ENCODE measurements at regions not wholly inside any gene's neighbourhood (a gene's known extent, or its start where the extent isn't known, plus 50 kb on each side); places are given as distances from the start of the nearest gene placed in this dataset.
"Not testable (repeated sequence)": the region's sequence is repeated elsewhere in the genome, so short reads cannot be mapped to it uniquely, and the experiment has no call there.

- Histone ChIP-seq H3K9ac (ENCODE audit: low read depth, low read length) (no peak overlapping the region), H3K27me3 (ENCODE audit: insufficient read depth, low read length) (no peaks in the 10 kb centered on the region), H3K27ac (ENCODE audit: low read length) (no peak overlapping the region), H3K4me3 (ENCODE audit: low read length) (no peak overlapping the region), H3K9me3 (ENCODE audit: insufficient read depth, low read depth, low read length) (peaks cover 4% of the 10 kb centered on the region), H3K4me1 (ENCODE audit: insufficient read depth, low read length) (no peaks in the 10 kb centered on the region), H3K36me3 (ENCODE audit: insufficient read depth, low read depth, low read length) (no peaks in the 10 kb centered on the region)
Measured at GRCh38 chr14:53273671-53274072, 120.5 kb upstream of the DDHD1 start.

DNA sequence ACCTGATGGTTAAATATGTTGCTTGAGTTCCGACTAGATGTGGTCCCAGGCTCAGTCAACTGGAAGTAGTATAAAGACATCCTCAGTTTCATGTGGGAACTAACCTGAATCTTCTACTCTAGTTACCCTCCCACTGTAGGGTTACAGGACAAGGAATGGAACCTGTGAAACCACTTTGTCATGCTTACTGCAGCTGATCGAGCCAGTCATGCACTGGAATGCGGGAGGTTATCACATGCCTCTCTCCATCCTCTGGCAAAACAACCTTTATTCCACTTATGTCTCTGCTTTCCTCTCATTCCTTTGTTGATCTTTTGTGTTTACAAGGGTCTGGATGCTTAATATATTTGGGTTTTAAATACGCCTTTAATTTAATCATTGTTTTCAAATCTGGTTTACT is 111.9 kb upstream of the DDHD1 start:
- no peaks in the 10 kb centered on the region for H3K27me3 ChIP-seq (ENCODE audit: insufficient read depth, low read length)
- no peak overlapping the region for H3K27ac ChIP-seq (ENCODE audit: low read length)
- H3K4me1 ChIP-seq (ENCODE audit: insufficient read depth, low read length), result no peaks in the 10 kb centered on the region
- no peaks in the 10 kb centered on the region for H3K36me3 ChIP-seq (ENCODE audit: insufficient read depth, low read depth, low read length)
- peaks cover 10% of the 10 kb centered on the region; the same call in 1 of the 2 replicates for H3K9me3 ChIP-seq (ENCODE audit: insufficient read depth, low read depth, low read length)
- H3K4me3 ChIP-seq (ENCODE audit: low read length), result no peak overlapping the region
- no peak overlapping the region for H3K9ac ChIP-seq (ENCODE audit: low read depth, low read length)

- Histone ChIP-seq H3K27me3 (ENCODE audit: insufficient read depth, low read length) (no peaks in the 10 kb centered on the region), H3K27ac (ENCODE audit: low read length) (no peak overlapping the region), H3K9me3 (ENCODE audit: insufficient read depth, low read depth, low read length) (peaks cover 26% of the 10 kb centered on the region; the same call in 1 of the 2 replicates), H3K9ac (ENCODE audit: low read depth, low read length) (no peak overlapping the region), H3K36me3 (ENCODE audit: insufficient read depth, low read depth, low read length) (no peaks in the 10 kb centered on the region), H3K4me3 (ENCODE audit: low read length) (no peak overlapping the region), H3K4me1 (ENCODE audit: insufficient read depth, low read length) (no peaks in the 10 kb centered on the region)
Measured at GRCh38 chr14:53260928-53261327, 107.8 kb upstream of the DDHD1 start.

DNA sequence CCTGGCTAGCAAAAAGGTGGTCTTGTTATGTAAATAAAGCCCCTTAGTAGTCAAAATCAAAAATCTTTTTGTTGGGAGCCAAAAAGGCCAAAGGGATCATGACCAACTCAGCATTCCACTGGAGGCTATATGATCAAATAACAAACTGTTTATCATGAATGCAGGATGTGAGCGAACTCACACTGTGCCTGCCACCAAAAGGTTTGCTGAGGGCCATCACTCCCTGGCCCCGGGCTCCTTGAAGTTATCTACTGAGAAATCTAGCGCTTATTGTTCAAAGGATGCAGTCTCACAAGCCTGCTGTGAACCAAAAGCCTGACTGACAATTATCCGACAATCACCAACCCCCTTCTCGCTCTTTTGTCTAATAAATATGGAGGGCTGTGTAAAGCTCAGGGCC is 107.2 kb upstream of the DDHD1 start:
- Histone ChIP-seq H3K4me3 (ENCODE audit: low read length) (no peak overlapping the region), H3K9ac (ENCODE audit: low read depth, low read length) (no peak overlapping the region), H3K9me3 (ENCODE audit: insufficient read depth, low read depth, low read length) (peaks cover 32% of the 10 kb centered on the region), H3K4me1 (ENCODE audit: insufficient read depth, low read length) (no peaks in the 10 kb centered on the region), H3K27me3 (ENCODE audit: insufficient read depth, low read length) (no peaks in the 10 kb centered on the region), H3K36me3 (ENCODE audit: insufficient read depth, low read depth, low read length) (no peaks in the 10 kb centered on the region), H3K27ac (ENCODE audit: low read length) (no peak overlapping the region)

- no peaks in the 10 kb centered on the region for H3K36me3 ChIP-seq (ENCODE audit: insufficient read depth, low read depth, low read length)
- no peak overlapping the region for H3K27ac ChIP-seq (ENCODE audit: low read length)
- no peak overlapping the region for H3K9ac ChIP-seq (ENCODE audit: low read depth, low read length)
- H3K4me1 ChIP-seq (ENCODE audit: insufficient read depth, low read length), result no peaks in the 10 kb centered on the region
- no peaks in the 10 kb centered on the region for H3K27me3 ChIP-seq (ENCODE audit: insufficient read depth, low read length)
- H3K4me3 ChIP-seq (ENCODE audit: low read length), result no peak overlapping the region
- peaks cover 20% of the 10 kb centered on the region for H3K9me3 ChIP-seq (ENCODE audit: insufficient read depth, low read depth, low read length)
Measured at GRCh38 chr14:53252141-53252540, 99.0 kb upstream of the DDHD1 start.

DNA sequence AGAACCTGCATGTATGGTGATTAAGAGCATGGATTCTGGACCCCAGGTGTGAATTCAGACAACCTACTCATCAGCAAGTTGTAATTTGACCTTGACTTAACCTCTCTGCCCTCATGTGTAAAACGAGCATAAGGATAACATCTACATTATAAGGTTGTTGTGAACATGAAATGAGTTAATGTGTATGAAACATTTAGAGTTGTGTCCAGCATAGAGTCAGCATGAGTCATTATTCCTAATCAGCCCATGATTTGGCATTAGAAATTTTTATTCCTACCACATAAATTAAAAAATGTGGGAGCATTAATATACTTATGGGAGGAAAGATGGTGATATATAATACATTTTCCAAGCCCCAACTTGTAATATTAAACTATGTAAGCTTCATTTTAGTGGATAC is 95.9 kb upstream of the DDHD1 start:
- no peaks in the 10 kb centered on the region for H3K36me3 ChIP-seq (ENCODE audit: insufficient read depth, low read depth, low read length)
- no peak overlapping the region for H3K4me3 ChIP-seq (ENCODE audit: low read length)
- no peaks in the 10 kb centered on the region for H3K27me3 ChIP-seq (ENCODE audit: insufficient read depth, low read length)
- H3K9ac ChIP-seq (ENCODE audit: low read depth, low read length), result no peak overlapping the region
- no peak overlapping the region for H3K27ac ChIP-seq (ENCODE audit: low read length)
- no peaks in the 10 kb centered on the region; the same call in 1 of the 2 replicates for H3K9me3 ChIP-seq (ENCODE audit: insufficient read depth, low read depth, low read length)
- H3K4me1 ChIP-seq (ENCODE audit: insufficient read depth, low read length), result no peaks in the 10 kb centered on the region

DNA sequence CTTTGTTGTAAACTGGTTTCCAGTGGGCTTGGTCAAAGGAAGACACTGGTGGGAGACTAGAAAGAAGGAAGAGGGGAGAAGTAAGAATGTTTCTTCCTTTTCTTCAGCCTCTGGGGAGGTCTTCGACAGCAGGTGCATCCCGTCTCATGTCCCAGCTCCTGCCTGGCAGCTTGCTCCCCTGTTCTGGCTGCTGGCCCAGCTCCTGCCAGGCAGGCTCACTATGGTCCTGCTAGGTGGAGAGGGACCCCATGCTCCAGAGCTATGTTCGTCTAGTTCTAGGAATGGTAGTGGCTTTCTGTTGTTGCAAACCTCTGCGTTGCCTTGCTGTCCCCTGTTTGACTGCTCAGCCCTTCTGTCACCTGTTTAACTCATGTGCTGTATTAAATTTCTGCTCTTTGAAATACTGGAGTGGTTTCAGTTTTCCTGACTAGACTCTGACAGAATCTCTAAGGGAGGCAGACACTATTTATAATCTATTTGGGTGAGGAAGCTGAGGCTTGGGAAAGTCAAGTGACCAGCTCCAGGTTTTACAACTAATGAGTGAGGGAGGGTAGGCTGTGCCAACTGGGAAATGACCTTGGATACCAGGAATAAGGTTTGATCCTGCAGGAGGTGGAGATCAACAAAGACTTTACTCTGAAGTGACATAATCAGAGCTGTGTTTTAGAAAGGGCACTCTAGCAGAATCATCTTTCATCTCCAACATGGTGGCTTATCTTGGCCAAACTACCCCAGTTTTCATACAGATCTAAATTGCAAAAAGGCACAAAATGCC is 94.7 kb upstream of the DDHD1 start:
- Histone ChIP-seq H3K27ac (ENCODE audit: low read length) (no peak overlapping the region), H3K4me1 (ENCODE audit: insufficient read depth, low read length) (no peaks in the 10 kb centered on the region), H3K36me3 (ENCODE audit: insufficient read depth, low read depth, low read length) (no peaks in the 10 kb centered on the region), H3K27me3 (ENCODE audit: insufficient read depth, low read length) (no peaks in the 10 kb centered on the region), H3K9me3 (ENCODE audit: insufficient read depth, low read depth, low read length) (peaks cover 8% of the 10 kb centered on the region), H3K4me3 (ENCODE audit: low read length) (no peak overlapping the region), H3K9ac (ENCODE audit: low read depth, low read length) (no peak overlapping the region)

GRCh38 chr14:53242898-53243297 is 89.8 kb upstream of the DDHD1 start:
- not testable (repeated sequence) for H3K4me1 ChIP-seq (ENCODE audit: insufficient read depth, low read length); H3K36me3 ChIP-seq (ENCODE audit: insufficient read depth, low read depth, low read length); H3K27me3 ChIP-seq (ENCODE audit: insufficient read depth, low read length); H3K9ac ChIP-seq (ENCODE audit: low read depth, low read length); H3K27ac ChIP-seq (ENCODE audit: low read length); H3K4me3 ChIP-seq (ENCODE audit: low read length)
- H3K9me3 ChIP-seq (ENCODE audit: insufficient read depth, low read depth, low read length), result peaks cover 14% of the 10 kb centered on the region

GRCh38 chr14:53237488-53237887 is 84.4 kb upstream of the DDHD1 start:
- Histone ChIP-seq H3K9me3 (ENCODE audit: insufficient read depth, low read depth, low read length) (peaks cover 6% of the 10 kb centered on the region; the same call in 1 of the 2 replicates), H3K36me3 (ENCODE audit: insufficient read depth, low read depth, low read length) (no peaks in the 10 kb centered on the region), H3K9ac (ENCODE audit: low read depth, low read length) (no peak overlapping the region), H3K4me1 (ENCODE audit: insufficient read depth, low read length) (peaks cover 7% of the 10 kb centered on the region; the same call in 1 of the 2 replicates), H3K27ac (ENCODE audit: low read length) (no peak overlapping the region), H3K4me3 (ENCODE audit: low read length) (no peak overlapping the region), H3K27me3 (ENCODE audit: insufficient read depth, low read length) (no peaks in the 10 kb centered on the region)

DNA sequence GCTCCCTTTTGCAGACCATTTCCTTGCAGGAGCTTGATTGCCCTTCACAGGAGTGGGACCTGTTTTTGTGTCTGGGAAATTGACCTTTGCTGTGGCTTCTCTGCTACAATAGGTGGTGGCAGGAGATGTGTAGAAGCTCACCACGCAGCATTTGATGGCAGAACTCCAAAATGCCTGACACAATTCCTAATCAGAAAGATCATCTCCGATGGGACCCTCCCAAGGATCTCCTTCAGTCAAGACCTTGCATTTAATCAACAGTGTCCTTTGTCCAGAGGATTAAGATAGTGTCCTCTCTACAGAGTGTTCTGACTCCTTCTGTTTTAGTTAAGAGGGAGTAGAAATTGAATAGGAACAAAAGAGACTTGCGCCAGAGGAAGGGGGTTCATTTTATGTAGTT is 83.6 kb upstream of the DDHD1 start:
- H3K27ac ChIP-seq (ENCODE audit: low read length), result no peak overlapping the region
- H3K9me3 ChIP-seq (ENCODE audit: insufficient read depth, low read depth, low read length), result no peaks in the 10 kb centered on the region
- no peak overlapping the region for H3K4me3 ChIP-seq (ENCODE audit: low read length)
- no peaks in the 10 kb centered on the region for H3K36me3 ChIP-seq (ENCODE audit: insufficient read depth, low read depth, low read length)
- H3K4me1 ChIP-seq (ENCODE audit: insufficient read depth, low read length), result peaks cover 7% of the 10 kb centered on the region; the same call in 1 of the 2 replicates
- H3K27me3 ChIP-seq (ENCODE audit: insufficient read depth, low read length), result no peaks in the 10 kb centered on the region
- no peak overlapping the region for H3K9ac ChIP-seq (ENCODE audit: low read depth, low read length)

DNA sequence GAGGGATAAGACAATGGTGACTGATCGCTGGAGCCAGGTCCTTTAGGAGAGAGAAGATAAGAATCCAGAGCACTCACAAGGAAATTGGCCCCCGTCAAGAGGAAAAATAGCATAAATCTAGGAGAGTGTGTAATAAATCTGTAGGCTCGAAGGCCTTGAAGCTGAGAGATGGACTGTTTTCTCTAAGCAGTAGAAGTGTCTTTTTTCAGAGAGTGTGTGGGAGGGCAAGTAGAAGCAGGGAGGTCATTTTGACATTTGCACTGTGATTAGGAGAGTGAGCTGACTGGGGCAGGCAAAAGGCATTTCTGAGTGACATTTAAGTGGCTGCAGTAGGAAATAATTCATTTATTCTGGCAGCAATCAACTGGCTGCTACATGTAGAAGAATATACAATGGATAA is 78.0 kb upstream of the DDHD1 start:
- no peak overlapping the region for H3K4me3 ChIP-seq (ENCODE audit: low read length)
- H3K36me3 ChIP-seq (ENCODE audit: insufficient read depth, low read depth, low read length), result no peaks in the 10 kb centered on the region
- no peaks in the 10 kb centered on the region for H3K4me1 ChIP-seq (ENCODE audit: insufficient read depth, low read length)
- H3K27ac ChIP-seq (ENCODE audit: low read length), result no peak overlapping the region
- H3K9ac ChIP-seq (ENCODE audit: low read depth, low read length), result no peak overlapping the region
- no peaks in the 10 kb centered on the region for H3K27me3 ChIP-seq (ENCODE audit: insufficient read depth, low read length)
- H3K9me3 ChIP-seq (ENCODE audit: insufficient read depth, low read depth, low read length), result no peaks in the 10 kb centered on the region

GRCh38 chr14:53228966-53229365 is 75.8 kb upstream of the DDHD1 start:
- Histone ChIP-seq H3K27ac (ENCODE audit: low read length) (no peak overlapping the region), H3K27me3 (ENCODE audit: insufficient read depth, low read length) (no peaks in the 10 kb centered on the region), H3K9me3 (ENCODE audit: insufficient read depth, low read depth, low read length) (no peaks in the 10 kb centered on the region; the same call in 1 of the 2 replicates), H3K4me3 (ENCODE audit: low read length) (no peak overlapping the region), H3K4me1 (ENCODE audit: insufficient read depth, low read length) (no peaks in the 10 kb centered on the region), H3K36me3 (ENCODE audit: insufficient read depth, low read depth, low read length) (no peaks in the 10 kb centered on the region), H3K9ac (ENCODE audit: low read depth, low read length) (no peak overlapping the region)

All from iPS-20b (cell line).